ENCODE measurements at regions not wholly inside any gene's neighbourhood (a gene's known extent, or its start where the extent isn't known, plus 50 kb on each side); places are given as distances from the start of the nearest gene placed in this dataset.
"Not testable (repeated sequence)": the region's sequence is repeated elsewhere in the genome, so short reads cannot be mapped to it uniquely, and the experiment has no call there.

DNA sequence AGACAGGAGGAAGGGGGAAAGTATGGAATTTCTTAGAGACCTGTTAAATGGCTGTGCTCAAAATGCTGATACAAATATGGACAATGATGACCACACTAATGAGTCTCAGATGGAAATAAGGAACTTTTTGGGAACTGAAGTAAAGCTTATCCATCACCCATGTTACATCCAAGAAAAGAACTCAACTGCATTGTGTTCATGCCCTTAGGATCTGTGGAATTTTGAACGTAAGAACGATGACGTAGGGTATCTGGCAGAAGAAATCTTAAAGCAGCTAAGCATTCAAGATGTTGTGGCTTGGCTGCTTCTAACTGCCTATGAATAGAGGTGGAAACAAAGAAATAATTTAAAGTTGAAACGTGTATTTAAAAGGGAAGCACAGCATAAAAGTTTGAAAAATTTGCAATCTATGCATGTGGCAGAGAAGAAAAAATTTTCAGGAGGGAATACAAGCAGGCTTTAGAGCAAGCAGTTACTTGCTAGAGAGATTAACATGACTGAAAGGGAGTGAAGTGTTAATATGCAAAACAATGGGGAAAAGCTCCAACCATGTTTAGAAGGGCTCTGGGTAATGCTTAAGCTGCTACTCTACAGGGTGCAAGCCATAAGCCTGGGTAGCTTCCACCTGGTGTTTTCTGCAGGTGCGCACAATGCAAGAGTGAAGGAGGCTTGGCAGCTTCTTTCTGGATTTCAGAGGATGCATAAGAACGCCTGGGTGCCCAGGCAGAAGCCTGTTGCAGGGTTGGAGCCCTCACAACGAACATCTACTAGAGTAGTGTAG is 499.7 kb upstream of the SEMA3D start:
- H3K27me3 ChIP-seq: no peaks in the 10 kb centered on the region
- TF ChIP-seq POLR2A (IDR thresholded peaks at IDR 0.05): no peak
- H3K9me3 ChIP-seq: peaks cover 0 to 5% (median 0%) of the 10 kb centered on the region in 3 donors
- no peaks in the 10 kb centered on the region for H3K4me1 ChIP-seq
- H3K4me3 ChIP-seq: no peak overlapping the region
- H3K27ac ChIP-seq: no peak overlapping the region
- intact Hi-C loops (cut with DNase I): no loop called here
- H3K36me3 ChIP-seq: no peaks in the 10 kb centered on the region
- no peak for DNase-seq
- WGBS, 2 donors: 53 to 61% methylated on average over 7 of the region's 7 CpGs

DNA sequence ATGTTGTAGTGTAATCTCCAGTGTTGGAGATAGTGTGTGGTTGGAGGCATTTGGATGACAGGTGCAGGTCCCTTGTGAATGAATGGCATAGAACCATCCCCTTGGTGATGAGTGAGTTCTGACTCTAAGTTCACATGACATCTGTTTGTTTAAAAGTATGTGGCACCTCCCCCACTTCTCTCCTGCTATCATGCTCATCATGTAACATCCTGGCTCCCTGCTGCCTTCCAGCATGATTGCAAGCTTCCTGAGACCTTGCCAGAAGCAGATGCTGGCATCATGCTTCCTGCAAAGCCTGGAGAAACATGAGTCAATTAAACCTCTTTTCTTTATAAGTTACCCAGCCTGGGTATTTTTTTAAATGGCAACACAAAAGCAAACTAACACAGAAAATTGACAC is 499.0 kb upstream of the SEMA3D start:
- Histone ChIP-seq H3K4me3 (no peak overlapping the region), H3K9me3 (peaks cover 0 to 5% (median 0%) of the 10 kb centered on the region in 3 donors), H3K36me3 (no peaks in the 10 kb centered on the region), H3K4me1 (no peaks in the 10 kb centered on the region), H3K27ac (no peak overlapping the region), H3K27me3 (no peaks in the 10 kb centered on the region)
- intact Hi-C loops (cut with DNase I): no loop called here
- DNase-seq: no peak
- TF ChIP-seq, protein P1, sequence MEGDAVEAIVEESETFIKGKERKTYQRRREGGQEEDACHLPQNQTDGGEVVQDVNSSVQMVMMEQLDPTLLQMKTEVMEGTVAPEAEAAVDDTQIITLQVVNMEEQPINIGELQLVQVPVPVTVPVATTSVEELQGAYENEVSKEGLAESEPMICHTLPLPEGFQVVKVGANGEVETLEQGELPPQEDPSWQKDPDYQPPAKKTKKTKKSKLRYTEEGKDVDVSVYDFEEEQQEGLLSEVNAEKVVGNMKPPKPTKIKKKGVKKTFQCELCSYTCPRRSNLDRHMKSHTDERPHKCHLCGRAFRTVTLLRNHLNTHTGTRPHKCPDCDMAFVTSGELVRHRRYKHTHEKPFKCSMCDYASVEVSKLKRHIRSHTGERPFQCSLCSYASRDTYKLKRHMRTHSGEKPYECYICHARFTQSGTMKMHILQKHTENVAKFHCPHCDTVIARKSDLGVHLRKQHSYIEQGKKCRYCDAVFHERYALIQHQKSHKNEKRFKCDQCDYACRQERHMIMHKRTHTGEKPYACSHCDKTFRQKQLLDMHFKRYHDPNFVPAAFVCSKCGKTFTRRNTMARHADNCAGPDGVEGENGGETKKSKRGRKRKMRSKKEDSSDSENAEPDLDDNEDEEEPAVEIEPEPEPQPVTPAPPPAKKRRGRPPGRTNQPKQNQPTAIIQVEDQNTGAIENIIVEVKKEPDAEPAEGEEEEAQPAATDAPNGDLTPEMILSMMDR (IDR thresholded peaks at IDR 0.05): no peak
- no peak for TF ChIP-seq POLR2A (IDR thresholded peaks at IDR 0.05)

DNA sequence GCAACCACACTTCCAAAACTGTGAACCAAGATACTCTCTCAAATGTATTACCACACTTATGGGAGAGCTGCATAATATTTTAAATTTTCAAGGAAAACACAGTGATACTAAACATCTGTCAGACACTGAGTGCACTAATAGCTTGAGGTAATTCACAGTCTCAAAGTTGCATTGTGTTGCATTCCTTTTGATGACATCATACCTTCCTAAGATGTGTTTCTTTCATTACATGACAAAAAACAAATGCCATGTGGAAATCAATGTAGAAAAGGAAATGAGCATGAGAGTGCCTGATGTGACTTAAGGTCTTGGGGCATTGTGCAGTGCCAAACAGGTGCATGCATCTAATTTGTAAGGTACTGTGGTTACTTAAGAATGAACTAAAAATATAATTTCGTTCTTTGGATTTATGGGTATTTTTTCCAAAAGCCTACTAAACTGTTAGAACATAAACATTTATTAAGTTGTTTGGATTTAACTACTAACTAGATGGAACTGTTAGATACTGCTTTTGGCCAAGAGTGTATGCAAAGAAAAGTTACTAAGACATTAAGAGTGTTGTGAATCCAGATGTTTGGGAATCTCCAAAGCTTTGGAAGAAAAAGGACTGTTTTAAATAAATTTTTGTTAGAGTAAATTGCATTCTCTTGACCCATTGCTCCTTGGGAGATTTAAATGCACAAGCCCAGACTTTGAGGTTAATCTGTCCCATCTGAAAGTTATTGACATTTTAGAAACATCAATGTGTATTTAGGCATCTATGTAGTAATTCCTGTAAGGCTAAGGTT is 496.2 kb upstream of the SEMA3D start:
- Histone ChIP-seq H3K9me3 (peaks cover 0 to 15% (median 0%) of the 10 kb centered on the region in 3 donors), H3K27me3 (no peaks in the 10 kb centered on the region), H3K36me3 (no peaks in the 10 kb centered on the region), H3K27ac (no peak overlapping the region), H3K4me3 (no peak overlapping the region), H3K4me1 (no peaks in the 10 kb centered on the region)
- 24 to 44% methylated on average over 1 of the region's 1 CpG for WGBS, 2 donors
- intact Hi-C loops (cut with DNase I): no loop called here
- DNase-seq: no peak
- TF ChIP-seq, protein P1 (IDR thresholded peaks at IDR 0.05): no peak
- no peak for TF ChIP-seq POLR2A (IDR thresholded peaks at IDR 0.05)

DNA sequence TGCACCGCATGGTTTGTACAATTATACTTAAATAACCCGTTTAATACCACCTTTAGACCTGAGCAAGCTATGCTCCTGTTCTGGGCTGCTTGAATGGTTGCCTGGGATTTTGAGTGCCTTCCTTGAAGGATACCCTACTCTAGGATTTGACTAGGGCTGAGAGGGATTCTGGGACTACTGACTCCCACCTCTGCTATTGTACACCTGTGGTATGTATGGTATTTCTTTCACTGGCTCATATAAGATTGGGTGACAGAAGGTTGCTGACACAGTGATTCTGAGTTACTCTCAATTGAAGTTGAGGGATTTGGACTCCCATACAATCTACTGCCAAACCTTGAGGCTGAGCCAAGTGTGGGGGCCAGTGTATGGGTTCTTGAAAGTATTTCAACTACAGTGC is 494.4 kb upstream of the SEMA3D start:
- WGBS, 2 donors: 45 to 63% methylated on average over 2 of the region's 2 CpGs
- H3K9me3 ChIP-seq: peaks cover 0 to 10% (median 0%) of the 10 kb centered on the region in 3 donors
- no peaks in the 10 kb centered on the region for H3K36me3 ChIP-seq
- DNase-seq: no peak
- no peak for TF ChIP-seq POLR2A (IDR thresholded peaks at IDR 0.05)
- TF ChIP-seq, protein P1 (IDR thresholded peaks at IDR 0.05): no peak
- no peaks in the 10 kb centered on the region for H3K27me3 ChIP-seq
- intact Hi-C loops (cut with DNase I): no loop called here
- H3K4me3 ChIP-seq: no peak overlapping the region
- no peaks in the 10 kb centered on the region for H3K4me1 ChIP-seq
- no peak overlapping the region for H3K27ac ChIP-seq

DNA sequence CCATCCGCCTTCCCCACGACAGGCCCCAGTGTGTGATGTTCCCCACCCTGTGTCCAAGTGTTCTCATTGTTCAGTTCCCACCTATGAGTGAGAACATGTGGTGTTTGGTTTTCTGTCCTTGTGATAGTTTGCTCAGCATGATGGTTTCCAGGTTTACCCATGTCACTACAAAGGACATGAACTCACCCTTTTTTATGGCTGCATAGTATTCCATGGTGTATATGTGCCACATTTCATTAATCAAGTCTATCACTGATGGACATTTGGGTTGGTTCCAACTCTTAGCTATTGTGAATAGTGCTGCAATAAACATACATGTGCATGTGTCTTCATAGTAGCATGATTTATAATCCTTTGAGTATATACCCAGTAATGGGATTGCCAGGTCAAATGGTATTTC is 488.2 kb upstream of the SEMA3D start:
- H3K4me1 ChIP-seq; H3K27me3 ChIP-seq; H3K4me3 ChIP-seq; H3K36me3 ChIP-seq; DNase-seq; intact Hi-C loops (cut with DNase I); H3K27ac ChIP-seq: not testable (repeated sequence)
- WGBS, 2 donors: 84 to 91% methylated on average over 2 of the region's 2 CpGs
- peaks cover 0 to 14% (median 0%) of the 10 kb centered on the region in 3 donors for H3K9me3 ChIP-seq

DNA sequence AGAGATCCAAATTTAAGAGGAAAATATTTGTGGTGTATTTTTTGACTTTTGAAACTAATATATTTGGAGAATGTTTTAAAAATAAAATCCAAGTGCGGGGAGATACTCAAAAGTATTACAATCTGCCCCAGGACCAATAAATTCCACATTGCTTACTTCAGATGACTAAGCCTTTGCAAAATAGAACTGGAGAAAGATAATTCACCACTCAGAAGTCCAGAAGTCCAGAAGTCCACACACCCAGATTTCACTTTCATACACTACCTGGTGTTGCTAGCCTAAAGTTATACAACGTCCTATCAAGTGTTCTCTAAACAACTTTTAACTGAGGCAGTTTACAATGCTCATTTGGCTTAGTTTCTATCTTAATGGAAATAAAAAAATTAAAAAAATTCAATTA is 487.0 kb upstream of the SEMA3D start:
- no peak for TF ChIP-seq POLR2A (IDR thresholded peaks at IDR 0.05)
- TF ChIP-seq, protein P1 (IDR thresholded peaks at IDR 0.05): no peak
- intact Hi-C loops (cut with DNase I): no loop called here
- Histone ChIP-seq H3K4me1 (no peaks in the 10 kb centered on the region), H3K27ac (no peak overlapping the region), H3K27me3 (no peaks in the 10 kb centered on the region), H3K36me3 (no peaks in the 10 kb centered on the region), H3K4me3 (no peak overlapping the region), H3K9me3 (peaks cover 0 to 5% (median 0%) of the 10 kb centered on the region in 3 donors)
- no peak for DNase-seq
- 72 to 77% methylated on average over 2 of the region's 2 CpGs for WGBS, 2 donors

All from esophagus squamous epithelium (tissue), 5 donors.